Activated CD4-positive, alpha-beta memory T cell treated with anti-CD3 and anti-CD28 coated beads for 36 hours (primary cell): ENCODE measurements at regions not wholly inside any gene's neighbourhood (a gene's known extent, or its start where the extent isn't known, plus 50 kb on each side); places are given as distances from the start of the nearest gene placed in this dataset.
"Not testable (repeated sequence)": the region's sequence is repeated elsewhere in the genome, so short reads cannot be mapped to it uniquely, and the experiment has no call there.

ENCODE experiments used
- CTCF ChIA-PET: fragments of 350-600 bp; sonication (Branson Sonifier 250); formaldehyde crosslinking; loops from one replicate; lab custom pipeline; 2021; ENCODE audit warnings: antibody characterized with exemption, inconsistent platforms; lab: Charles Lee
- POLR2A ChIA-PET: fragments of 350-600 bp; sonication (Branson Sonifier 250); formaldehyde crosslinking; loops from one replicate; lab custom pipeline; 2021; ENCODE audit warnings: antibody characterized with exemption; lab: Charles Lee
- DNase-seq: peaks from one replicate; pipeline ENCODE4 v3.0.0-alpha.2; 2020
- H3K27ac Mint-ChIP-seq: one replicate; pipeline ENCODE4 v1.8.0; 2021; ENCODE audit warnings: mixed read lengths
- H3K27me3 Mint-ChIP-seq: one replicate; pipeline ENCODE4 v1.8.0; 2021; ENCODE audit warnings: mixed read lengths
- H3K36me3 Mint-ChIP-seq: one replicate; pipeline ENCODE4 v1.8.0; 2021; ENCODE audit warnings: mixed read lengths
- H3K4me1 Mint-ChIP-seq: one replicate; pipeline ENCODE4 v1.8.0; 2021; ENCODE audit warnings: low read depth, mixed read lengths
- H3K4me3 Mint-ChIP-seq: one replicate; pipeline ENCODE4 v1.8.0; 2021; ENCODE audit warnings: mild to moderate bottlenecking, mixed read lengths
- H3K9me3 Mint-ChIP-seq: one replicate; pipeline ENCODE4 v1.8.0; 2021; ENCODE audit warnings: mixed read lengths
- intact Hi-C: fragments of 100-400 bp; cut with micrococcal nuclease; formaldehyde crosslinking; loops from one replicate; pipeline ENCODE4 v1.15.1; 2023

- H3K4me3 Mint-ChIP-seq = no peak overlapping the region
- ChIA-PET CTCF (no interaction called here), POLR2A (no interaction called here)
- peaks cover 3% of the 10 kb centered on the region for H3K9me3 Mint-ChIP-seq
- peaks cover 20% of the 10 kb centered on the region for H3K27me3 Mint-ChIP-seq
- intact Hi-C loops = no loop called here
- no peaks in the 10 kb centered on the region for H3K4me1 Mint-ChIP-seq
- H3K36me3 Mint-ChIP-seq = no peaks in the 10 kb centered on the region
- no peak for DNase-seq
- H3K27ac Mint-ChIP-seq = no peak overlapping the region
Measured at GRCh38 chr5:174559141-174559540, 165.2 kb upstream of the MSX2 start.

- DNase-seq = no peak
- Mint-ChIP-seq H3K9me3 (peaks cover 3% of the 10 kb centered on the region), H3K36me3 (no peaks in the 10 kb centered on the region), H3K4me1 (no peaks in the 10 kb centered on the region), H3K27me3 (peaks cover 20% of the 10 kb centered on the region), H3K4me3 (no peak overlapping the region), H3K27ac (no peak overlapping the region)
- intact Hi-C loops = no loop called here
- ChIA-PET CTCF (no interaction called here), POLR2A (no interaction called here)
Measured at GRCh38 chr5:174559566-174560090, 164.8 kb upstream of the MSX2 start.

GRCh38 chr5:174560861-174561260 lies 163.5 kb upstream of the MSX2 start:
- intact Hi-C loops = no loop called here
- Mint-ChIP-seq H3K9me3 (peaks cover 3% of the 10 kb centered on the region), H3K27ac (no peak overlapping the region), H3K4me3 (no peak overlapping the region), H3K4me1 (no peaks in the 10 kb centered on the region), H3K27me3 (peaks cover 20% of the 10 kb centered on the region), H3K36me3 (no peaks in the 10 kb centered on the region)
- ChIA-PET POLR2A (no interaction called here), CTCF (no interaction called here)
- no peak for DNase-seq

- H3K9me3 Mint-ChIP-seq, H3K36me3 Mint-ChIP-seq, DNase-seq, CTCF ChIA-PET, H3K4me1 Mint-ChIP-seq, intact Hi-C loops, H3K27ac Mint-ChIP-seq, POLR2A ChIA-PET, H3K4me3 Mint-ChIP-seq: not testable (repeated sequence)
- peaks cover 20% of the 10 kb centered on the region for H3K27me3 Mint-ChIP-seq
Measured at GRCh38 chr5:174563040-174563439, 161.3 kb upstream of the MSX2 start.

GRCh38 chr5:174563899-174564298 lies 160.5 kb upstream of the MSX2 start:
- CTCF ChIA-PET = no interaction called here
- Mint-ChIP-seq H3K27ac (no peak overlapping the region), H3K27me3 (peaks cover 20% of the 10 kb centered on the region), H3K4me1 (no peaks in the 10 kb centered on the region), H3K36me3 (no peaks in the 10 kb centered on the region), H3K9me3 (no peaks in the 10 kb centered on the region), H3K4me3 (no peak overlapping the region)
- intact Hi-C loops = no loop called here
- POLR2A ChIA-PET = no interaction called here
- no peak for DNase-seq

GRCh38 chr5:174567506-174568141 lies 156.8 kb upstream of the MSX2 start:
- Mint-ChIP-seq H3K4me1 (no peaks in the 10 kb centered on the region), H3K9me3 (no peaks in the 10 kb centered on the region), H3K27me3 (peaks cover 6% of the 10 kb centered on the region), H3K36me3 (no peaks in the 10 kb centered on the region), H3K27ac (no peak overlapping the region), H3K4me3 (no peak overlapping the region)
- intact Hi-C loops = no loop called here
- ChIA-PET POLR2A (no interaction called here), CTCF (interaction anchor here (0.8 kb wide), 1 partner anchor 13 kb away, joined by 3 read pairs; no protein-coding TSS in a partner anchor)
- DNase-seq = no peak

- Mint-ChIP-seq H3K27me3 (peaks cover 4% of the 10 kb centered on the region), H3K9me3 (no peaks in the 10 kb centered on the region), H3K27ac (no peak overlapping the region), H3K4me3 (no peak overlapping the region), H3K36me3 (no peaks in the 10 kb centered on the region), H3K4me1 (no peaks in the 10 kb centered on the region)
- CTCF ChIA-PET = no interaction called here
- intact Hi-C loops = no loop called here
- DNase-seq = no peak
- POLR2A ChIA-PET = no interaction called here
Measured at GRCh38 chr5:174570662-174571061, 153.7 kb upstream of the MSX2 start.

GRCh38 chr5:174571662-174572397 lies 152.6 kb upstream of the MSX2 start:
- POLR2A ChIA-PET = no interaction called here
- Mint-ChIP-seq H3K4me3 (no peak overlapping the region), H3K36me3 (no peaks in the 10 kb centered on the region), H3K9me3 (no peaks in the 10 kb centered on the region), H3K27ac (no peak overlapping the region), H3K27me3 (peaks cover 4% of the 10 kb centered on the region), H3K4me1 (no peaks in the 10 kb centered on the region)
- intact Hi-C loops = no loop called here
- no peak for DNase-seq
- CTCF ChIA-PET = interaction anchor here (0.6 kb wide), 1 partner anchor 11 kb away, joined by 3 read pairs; no protein-coding TSS in a partner anchor

- Mint-ChIP-seq H3K4me3 (no peak overlapping the region), H3K9me3 (no peaks in the 10 kb centered on the region), H3K4me1 (no peaks in the 10 kb centered on the region), H3K27ac (no peak overlapping the region), H3K36me3 (no peaks in the 10 kb centered on the region), H3K27me3 (peaks cover 4% of the 10 kb centered on the region)
- ChIA-PET CTCF (interaction anchor here (0.6 kb wide), 1 partner anchor 225 kb away, joined by 3 read pairs; no protein-coding TSS in a partner anchor), POLR2A (no interaction called here)
- no peak for DNase-seq
- intact Hi-C loops = no loop called here
Measured at GRCh38 chr5:174572591-174572990, 151.8 kb upstream of the MSX2 start.

- Mint-ChIP-seq H3K9me3 (no peaks in the 10 kb centered on the region), H3K27ac (no peak overlapping the region), H3K27me3 (peaks cover 4% of the 10 kb centered on the region), H3K4me1 (no peaks in the 10 kb centered on the region), H3K36me3 (no peaks in the 10 kb centered on the region), H3K4me3 (no peak overlapping the region)
- no peak for DNase-seq
- POLR2A ChIA-PET = no interaction called here
- CTCF ChIA-PET = interaction anchor here (0.6 kb wide), 1 partner anchor 224 kb away, joined by 3 read pairs; no protein-coding TSS in a partner anchor
- intact Hi-C loops = no loop called here
Measured at GRCh38 chr5:174573221-174573994, 151.0 kb upstream of the MSX2 start.

- intact Hi-C loops = no loop called here
- Mint-ChIP-seq H3K36me3 (no peaks in the 10 kb centered on the region), H3K4me1 (no peaks in the 10 kb centered on the region), H3K9me3 (no peaks in the 10 kb centered on the region), H3K27ac (no peak overlapping the region), H3K4me3 (no peak overlapping the region), H3K27me3 (peaks cover 3% of the 10 kb centered on the region)
- DNase-seq = no peak
- POLR2A ChIA-PET = no interaction called here
- CTCF ChIA-PET = no interaction called here
Measured at GRCh38 chr5:174575043-174575442, 149.3 kb upstream of the MSX2 start.

- H3K4me1 Mint-ChIP-seq = no peaks in the 10 kb centered on the region
- no peak overlapping the region for H3K27ac Mint-ChIP-seq
- intact Hi-C loops = no loop called here
Measured at GRCh38 chr5:174576042-174576441, 148.3 kb upstream of the MSX2 start.

More at GRCh38 chr5:174576042-174576441, 148.3 kb upstream of the MSX2 start:
- ChIA-PET POLR2A (no interaction called here), CTCF (no interaction called here)
- Mint-ChIP-seq H3K36me3 (no peaks in the 10 kb centered on the region), H3K27me3 (peaks cover 3% of the 10 kb centered on the region), H3K4me3 (no peak overlapping the region), H3K9me3 (no peaks in the 10 kb centered on the region)
- no peak for DNase-seq
